GM19238 (cell line): ENCODE measurements at regions not wholly inside any gene's neighbourhood (a gene's known extent, or its start where the extent isn't known, plus 50 kb on each side); places are given as distances from the start of the nearest gene placed in this dataset.
"Not testable (repeated sequence)": the region's sequence is repeated elsewhere in the genome, so short reads cannot be mapped to it uniquely, and the experiment has no call there.

ENCODE experiments used
- DNase-seq: peaks from one replicate; pipeline ENCODE4 v3.0.0; 2011; ENCODE audit warnings: low spot score; ENCODE audit not compliant: insufficient read length

DNA sequence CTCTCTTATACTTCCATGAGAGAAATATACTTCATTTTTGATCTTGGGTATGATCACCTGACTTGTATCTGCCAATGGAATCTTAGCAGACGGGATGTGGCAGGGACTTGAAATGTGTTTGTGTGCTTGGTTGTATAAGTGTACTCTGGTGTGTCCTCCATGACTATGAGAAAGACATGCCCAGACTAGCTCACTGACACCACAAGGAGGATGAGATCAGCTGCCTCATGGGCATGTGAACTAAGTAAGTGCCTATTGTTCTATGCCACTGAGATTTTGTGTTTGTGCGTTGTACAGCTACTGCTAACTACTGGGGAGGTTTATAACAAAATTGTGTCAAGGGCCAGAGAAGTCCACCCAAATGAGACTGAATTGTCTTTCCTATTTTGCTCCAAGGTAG is 402.2 kb upstream of the SALL1 start:
- DNase-seq: no peak

DNA sequence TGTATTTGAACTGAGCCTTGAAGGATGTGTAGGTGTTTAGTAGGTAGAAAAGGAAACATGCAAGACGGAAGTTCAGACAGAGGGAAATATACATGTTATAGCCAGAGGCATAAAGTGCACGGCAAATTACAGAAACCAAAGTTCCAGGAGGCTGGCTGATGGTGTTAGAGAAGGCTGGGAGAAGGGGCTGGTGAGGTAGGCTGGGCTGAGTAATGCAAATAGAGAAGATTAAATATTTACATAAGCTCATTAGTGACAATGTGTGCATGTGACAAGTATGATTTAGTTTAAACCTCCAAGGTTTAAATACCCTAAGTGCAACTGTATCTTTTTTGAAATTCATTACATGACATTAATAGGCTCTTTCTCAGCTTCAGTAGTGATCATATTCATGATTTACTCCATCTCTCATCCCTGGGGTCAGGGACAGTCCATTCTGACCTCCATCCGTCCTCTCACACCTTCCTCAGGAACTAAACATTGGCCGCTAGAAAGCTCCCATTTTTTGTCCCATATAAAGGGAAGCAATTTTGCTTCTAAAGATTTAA is 399.8 kb upstream of the SALL1 start:
- no peak for DNase-seq

DNA sequence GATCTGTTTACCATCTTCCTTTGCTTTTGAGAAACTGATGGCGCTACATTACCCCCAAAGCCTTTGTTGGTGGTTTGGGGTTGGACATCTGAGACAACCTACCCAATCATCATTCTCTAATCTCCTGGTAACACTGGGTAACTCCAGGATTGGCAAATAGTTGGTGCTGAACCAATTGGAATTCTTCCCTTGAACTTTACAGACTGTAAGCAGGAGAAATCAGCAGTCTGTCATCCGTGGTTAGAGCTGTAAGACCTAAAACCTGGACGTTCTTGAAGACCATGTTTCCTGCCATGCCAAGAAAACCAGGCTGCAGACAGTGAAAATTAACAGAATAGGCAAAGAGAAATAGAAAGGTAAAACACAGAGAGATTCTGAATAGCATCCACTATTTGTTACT is 398.8 kb upstream of the SALL1 start:
- DNase-seq: no peak

DNA sequence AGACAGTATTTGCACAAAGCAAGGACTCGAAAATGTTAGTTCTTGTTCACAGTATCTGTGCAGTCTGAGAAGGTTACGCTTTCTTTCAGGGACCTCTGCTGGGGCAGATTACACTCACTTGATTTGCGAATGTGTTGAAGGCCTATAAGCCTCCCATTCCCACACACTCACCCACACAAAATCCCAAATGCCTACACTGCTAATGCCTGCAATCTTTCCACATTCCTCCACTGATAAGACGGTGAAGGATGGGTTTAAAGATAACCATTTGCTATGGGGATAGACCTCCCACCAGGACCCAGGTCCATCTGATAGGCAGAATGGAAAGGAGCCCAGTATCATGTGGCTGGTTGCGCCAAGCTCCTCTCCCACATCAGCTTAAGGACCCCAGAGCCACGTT is 394.9 kb upstream of the SALL1 start:
- DNase-seq: no peak

DNA sequence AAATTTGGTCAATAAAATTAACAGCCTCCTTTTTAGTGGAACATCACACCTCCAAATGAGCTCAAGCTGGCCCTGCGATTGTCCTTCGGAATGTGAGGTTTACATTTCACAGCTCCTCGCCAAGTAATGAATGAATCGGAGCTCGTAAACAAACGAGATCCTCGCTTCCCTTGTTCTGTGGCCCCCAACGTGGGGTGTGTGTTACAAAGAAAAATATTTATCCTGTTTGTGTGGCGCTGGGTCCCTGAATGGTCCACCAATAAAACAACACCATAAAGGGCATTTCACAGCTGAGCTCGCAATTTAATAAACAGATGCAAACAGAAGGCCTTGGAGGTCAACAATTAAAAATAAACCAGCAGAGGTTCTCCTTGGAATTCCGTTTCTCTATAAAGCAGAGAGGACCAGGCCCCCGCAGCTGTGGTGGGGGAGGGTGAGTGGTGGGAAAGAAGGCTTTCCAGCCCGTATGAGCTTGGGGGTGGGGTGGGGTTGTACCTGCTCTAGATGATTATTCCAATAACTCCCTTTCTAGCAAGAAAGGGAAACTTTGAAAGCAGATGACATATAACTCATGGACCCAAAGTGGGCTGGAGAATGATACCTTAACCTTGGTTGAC is 393.9 kb upstream of the SALL1 start:
- no peak for DNase-seq

DNA sequence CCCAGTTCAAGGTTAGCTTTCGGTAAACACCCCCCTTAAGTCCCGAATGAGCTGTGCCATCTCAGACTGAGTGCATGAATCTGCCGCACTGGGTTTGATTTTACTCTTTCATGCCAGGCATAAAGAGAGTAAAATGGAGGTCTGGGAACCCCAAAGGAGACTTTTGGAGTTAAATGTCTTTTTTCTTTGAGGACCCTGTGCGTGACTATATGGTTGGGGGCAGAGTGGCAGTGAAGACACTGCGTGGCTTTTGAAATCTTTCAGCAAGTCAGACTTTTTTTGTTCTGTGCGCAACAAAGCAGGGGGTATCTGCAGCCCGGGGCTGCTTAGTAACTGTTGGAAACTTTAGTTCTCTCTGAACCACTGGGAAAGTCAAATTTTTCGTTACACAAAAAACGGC is 392.9 kb upstream of the SALL1 start:
- no peak for DNase-seq

DNA sequence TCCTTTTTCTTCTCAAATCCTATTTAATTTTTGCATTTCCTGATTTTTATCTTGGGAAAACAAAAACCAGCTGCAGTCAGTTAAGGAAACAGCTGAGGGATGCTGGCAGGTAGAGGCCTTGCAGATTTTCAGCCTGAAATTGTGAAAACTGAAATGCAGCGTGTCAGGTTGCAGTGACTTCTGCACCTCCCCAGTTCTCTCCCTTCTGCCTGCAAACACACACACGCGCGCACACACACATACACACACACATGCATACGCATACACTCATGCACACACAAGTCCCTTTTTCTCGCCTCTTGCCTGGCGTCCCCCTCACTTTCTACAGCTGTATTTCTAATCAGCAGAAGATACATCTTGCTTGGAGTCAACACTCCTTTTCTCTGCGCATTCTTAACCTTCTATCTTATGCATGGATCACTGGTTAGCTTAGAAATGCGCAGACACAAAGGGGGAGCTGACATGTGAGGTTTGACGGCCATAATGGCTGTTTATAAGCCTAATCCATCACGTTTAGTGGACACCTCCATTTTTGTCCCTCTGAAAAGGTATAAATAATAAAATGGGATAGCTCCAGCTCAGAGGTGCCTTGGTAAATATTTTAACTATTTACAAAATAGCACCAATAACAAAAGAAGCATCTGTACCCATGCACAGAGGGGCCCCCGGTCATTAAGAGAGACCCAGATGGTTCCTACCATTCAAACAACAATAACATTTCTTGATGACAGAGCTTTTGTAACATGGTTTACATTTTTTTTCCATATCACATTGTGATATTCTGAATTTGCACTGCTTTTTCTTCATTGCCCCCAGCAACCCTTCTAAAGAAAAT is 392.1 kb upstream of the SALL1 start:
- no peak for DNase-seq

DNA sequence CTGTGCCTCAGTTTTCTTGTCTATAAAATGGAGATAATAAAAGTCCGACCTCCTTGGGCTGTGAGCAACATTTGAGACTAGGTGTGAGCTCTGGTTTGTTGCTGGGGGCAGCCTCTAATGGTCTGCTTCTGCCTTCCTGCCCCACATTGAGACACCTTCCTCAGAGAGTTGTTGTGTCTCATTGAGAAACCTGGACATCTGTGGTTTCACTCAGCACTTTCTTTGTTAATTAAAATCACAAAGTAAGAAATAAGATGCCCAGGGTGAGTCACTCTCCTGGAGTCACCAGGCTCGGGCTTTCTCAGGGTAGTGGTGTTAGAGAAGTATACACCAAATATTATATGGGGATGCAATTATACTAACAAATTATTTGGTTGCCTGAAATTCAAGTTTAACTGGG is 389.2 kb upstream of the SALL1 start:
- no peak for DNase-seq

DNA sequence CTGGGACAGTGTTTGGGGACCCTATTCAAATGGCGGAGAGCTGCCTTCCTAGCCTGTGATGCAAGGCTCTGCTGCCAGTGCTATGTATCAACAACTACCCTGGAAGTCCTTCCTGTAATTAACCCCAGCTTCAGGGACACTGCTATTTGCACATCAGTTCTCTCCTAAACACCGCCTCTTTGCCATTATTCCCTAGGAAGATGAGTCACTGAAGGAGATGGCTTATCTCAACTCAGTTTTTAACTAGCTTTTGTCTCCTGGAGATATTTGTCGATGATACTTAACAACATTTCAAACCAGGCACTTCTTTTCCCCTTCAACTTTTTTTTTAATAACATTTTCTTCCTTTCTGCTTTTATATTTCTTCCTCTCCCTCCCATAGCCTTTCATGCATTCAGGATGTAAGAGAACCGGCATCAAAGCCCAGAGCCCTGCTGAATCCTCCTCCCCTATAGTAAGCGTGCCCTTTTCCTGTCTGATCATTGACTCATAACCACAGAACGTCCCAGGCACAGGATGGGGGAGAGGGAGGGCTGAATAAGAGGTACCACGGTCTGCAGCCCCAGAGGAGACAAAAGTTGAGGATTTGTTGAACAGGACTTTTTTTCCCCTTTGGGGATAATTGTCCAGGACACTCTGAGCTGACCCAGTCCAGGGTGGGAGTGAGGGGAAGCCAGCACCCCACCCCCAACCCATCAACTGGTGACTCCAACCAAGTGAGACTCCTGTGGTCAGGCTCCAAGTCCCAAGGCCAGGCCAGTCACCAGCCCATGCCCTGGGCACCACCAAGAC is 387.8 kb upstream of the SALL1 start:
- no peak for DNase-seq

DNA sequence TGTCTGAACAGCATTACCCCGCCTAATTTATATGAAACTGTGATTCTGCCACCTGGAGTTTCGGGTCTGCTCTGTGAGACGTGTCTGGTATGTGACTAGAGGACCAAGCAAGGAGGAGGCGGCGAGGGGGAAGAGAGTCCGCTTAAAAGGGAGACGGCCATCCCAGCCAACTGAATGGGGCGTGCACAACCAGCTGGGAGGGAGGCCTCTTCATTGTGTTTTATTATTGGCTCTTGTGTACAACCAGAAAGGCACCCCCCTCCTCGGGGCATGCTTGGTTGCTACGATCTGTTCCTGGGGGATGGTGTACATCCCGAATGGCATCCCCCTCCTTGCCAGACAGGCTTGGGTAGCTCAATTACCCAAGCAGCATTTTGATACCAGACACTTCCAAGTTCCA is 384.5 kb upstream of the SALL1 start:
- DNase-seq: no peak

DNA sequence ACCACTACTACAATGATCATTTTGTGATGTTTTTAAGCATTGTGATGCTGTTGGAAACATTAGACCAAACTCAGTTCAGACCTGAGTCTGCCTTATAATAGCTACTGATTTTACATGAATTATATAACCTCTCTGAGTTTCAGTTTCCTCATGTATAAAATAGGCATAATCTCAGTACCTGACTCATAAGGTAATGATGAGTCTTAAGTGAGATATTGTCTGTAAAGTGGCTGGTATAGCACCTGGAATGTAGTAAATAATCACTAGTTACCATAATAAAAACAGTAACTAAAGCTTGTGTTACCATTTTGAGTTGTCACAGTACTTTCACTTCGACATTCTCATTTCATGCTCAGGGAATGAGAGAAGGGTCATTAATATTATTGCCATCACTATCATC is 381.5 kb upstream of the SALL1 start:
- DNase-seq: no peak

DNA sequence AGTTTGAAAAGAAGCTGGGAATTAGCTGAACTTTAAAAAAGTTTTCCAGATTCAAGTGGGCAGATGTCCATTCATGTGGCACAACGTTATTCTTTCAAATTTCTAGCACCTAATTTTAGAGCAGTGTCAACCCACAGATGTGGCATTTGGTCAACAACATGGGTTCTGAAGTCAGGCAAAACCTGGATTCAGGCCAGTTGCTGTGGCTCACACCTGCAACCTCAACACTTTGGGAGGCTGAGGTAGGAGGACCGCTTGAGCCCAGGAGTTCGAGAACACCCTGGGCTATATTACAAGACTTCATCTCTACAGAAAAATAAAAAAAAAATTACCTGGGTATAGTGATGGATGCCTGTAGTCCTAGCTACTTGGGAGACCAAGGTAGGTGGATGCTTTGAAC is 380.2 kb upstream of the SALL1 start:
- DNase-seq: no peak

DNA sequence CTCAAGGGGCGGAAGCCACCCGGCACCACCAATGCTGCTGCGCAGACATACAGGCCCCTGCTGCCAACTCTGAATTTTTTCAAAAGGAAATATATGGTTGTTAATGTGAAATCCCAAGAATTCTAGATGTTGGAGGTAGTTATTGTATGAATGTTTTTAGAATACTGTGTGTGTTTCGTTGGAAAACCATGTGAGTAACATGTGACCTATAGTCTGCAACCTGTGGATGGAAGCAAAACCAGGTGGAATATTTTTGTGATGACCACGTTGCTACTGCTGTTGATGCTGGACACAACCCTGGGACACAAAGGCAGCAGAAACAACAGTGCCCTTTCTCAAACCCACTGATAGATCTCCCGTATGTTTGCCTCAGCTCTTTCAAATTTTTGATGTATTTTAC is 376.3 kb upstream of the SALL1 start:
- no peak for DNase-seq

DNA sequence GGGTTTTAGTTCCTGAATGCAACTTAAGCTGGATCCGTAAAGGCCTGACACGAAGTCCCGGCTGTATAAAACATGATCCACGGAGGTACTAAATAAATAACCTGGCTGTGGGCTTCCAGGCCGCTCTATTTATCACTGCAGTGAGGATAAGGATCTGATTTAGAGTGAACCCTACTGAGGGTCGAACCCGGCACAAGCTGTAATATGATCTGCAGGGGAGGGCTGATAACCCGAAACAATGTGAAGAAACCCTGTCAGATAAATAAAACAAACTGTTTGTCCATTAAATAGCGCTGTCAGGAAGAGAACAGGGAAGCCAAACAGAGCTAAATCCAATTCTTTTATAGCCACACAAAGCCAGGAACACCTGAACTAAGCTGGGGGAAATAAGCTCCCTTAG is 375.6 kb upstream of the SALL1 start:
- no peak for DNase-seq

DNA sequence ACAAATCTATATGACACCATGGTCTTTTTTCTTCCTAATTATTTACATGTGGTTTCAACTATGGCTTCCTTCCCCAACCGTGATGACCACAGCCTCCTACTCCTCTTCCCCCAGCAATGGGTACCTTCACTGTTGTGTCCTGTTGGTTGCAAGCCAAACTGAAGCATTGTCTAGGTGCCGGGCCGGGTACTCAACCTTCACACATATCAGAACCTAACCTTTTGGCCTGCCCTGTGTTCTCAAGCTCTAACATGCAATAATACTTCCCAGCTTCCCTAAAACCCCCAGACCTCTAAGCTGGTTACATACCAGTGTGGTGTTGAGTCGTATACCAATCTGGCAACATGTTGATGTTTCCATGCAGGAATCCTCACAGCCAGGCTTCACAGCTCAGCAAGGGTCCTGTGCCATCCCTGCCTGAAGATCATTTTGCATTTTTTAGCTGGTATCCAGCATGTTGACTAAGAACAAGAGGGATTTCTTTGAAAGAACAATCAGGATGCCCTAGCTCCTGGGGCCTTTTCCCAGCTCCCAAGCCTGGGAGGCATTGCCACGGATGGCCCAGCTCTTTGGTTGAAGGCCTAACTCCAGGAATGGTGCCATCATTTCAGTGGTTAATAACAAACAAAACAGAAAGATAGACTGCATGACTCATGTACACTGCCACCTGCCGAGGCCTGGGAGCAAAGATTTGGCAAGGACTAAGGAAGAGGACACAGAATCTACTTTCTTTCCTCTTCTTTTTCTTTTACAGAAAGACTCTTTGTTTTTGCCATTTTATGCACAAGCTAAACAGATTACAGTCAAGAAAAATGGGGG is 373.7 kb upstream of the SALL1 start:
- DNase-seq: no peak

DNA sequence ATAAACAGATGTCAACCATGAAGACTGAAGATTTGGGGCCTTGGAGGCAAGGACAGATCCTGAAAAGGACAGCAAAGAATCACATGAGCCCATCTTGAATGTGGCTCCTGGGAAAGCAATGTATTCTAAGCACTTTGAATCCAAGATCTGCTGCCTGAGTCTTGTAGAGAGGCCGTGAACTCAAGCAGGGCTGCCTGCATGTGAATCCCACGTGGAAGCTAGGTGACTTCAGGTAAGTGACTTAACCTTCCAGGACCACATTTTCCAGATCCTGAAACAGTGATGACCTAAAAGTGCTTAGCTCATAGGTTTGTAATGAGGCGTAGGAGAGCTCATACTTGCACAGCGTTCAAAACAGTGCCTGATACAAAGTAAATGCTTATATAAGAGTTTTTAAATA is 373.0 kb upstream of the SALL1 start:
- DNase-seq: no peak

DNA sequence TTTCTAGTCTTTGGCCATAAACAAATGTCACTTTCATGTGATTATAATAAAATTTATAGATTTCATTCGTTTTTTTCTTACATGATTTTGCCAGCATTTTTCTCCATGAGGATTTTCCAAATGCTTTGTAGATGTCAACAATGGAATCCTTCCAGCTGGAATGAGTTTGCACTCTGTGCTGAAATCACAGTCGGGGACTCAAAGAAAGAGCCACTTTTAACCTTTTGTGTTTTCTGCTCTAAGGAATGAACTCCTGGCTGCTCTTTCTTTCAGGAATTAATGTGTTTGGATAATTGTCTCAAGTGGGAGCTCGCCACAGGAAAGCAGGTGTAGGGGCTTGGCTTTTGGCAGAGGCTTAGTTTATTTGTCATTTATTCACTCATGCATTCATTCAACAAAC is 372.3 kb upstream of the SALL1 start:
- no peak for DNase-seq

DNA sequence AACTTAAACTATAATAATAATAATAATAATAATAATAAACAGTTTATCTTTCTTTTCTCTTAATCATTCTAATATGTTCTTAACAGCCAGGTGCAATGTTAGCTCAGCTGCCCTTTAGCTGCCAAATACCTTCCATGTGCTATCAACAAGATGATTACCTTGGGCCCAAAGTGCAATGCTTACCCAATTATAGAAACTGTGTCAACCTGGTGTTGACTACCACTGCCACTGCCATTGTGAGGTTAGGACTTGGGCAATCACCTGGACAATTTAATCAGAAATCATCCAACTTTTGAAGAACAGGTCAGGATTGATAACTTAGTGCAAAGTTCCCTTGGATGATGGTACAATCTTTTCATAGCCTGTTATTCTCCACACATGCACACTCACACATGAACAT is 371.8 kb upstream of the SALL1 start:
- DNase-seq: no peak

DNA sequence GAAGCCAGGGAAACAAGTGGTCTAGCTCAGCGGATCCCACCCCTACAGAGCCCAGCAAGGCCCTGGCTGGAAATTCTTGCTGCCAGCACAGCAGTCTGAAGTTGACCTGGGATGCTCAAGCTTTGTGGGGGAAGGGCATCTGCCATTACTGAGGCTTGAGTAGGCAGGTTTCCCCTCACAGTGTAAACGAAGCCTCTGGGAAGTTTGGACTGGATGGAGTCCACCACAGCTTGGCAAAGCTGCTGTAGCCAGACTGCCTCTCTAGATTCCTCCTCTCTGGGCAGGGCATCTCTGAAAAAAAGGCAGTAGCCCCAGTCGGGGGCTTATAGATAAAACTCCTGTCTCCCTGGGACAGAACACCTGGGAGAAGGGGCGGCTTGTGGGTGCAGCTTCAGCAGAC is 365.9 kb upstream of the SALL1 start:
- not testable (repeated sequence) for DNase-seq

DNA sequence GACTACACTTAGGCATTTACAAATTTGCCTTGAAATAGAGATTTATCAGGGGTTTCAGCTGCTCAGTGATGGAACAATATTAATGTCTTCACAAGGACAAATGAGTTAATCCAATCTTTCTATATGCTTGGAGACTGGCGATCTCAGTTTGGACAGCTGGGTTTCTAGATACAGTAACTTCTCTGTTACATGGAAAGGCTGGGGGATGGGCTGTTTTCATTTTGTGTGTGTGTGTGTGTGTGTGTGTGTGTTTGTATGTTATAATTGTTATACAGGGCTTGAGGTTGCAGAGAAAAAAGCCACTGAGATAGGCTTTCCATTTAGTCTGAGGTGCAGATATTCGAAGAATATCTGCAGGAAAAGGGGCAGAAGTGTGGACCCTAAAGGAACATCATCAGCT is 359.3 kb upstream of the SALL1 start:
- DNase-seq: no peak

DNA sequence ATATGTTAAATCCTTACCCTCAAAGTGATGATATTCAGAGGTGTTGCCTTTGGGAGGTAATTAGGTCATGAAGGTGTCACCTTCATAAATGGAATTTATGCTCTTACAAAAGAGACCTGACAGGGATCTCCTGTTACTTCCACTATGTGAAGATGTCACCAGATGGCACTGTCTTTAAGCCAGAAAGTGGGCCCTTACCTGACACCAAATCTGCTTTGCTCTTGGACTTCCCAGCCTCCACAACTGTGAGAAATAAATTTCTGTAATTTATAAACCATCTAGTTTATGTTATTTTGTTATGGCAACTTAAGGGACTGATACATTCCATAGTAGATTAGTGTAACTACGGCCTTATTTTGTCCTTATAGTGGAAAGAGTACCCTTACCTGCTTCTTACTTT is 358.3 kb upstream of the SALL1 start:
- no peak for DNase-seq
